NT2/D1 (cell line): ENCODE measurements at regions not wholly inside any gene's neighbourhood (a gene's known extent, or its start where the extent isn't known, plus 50 kb on each side); places are given as distances from the start of the nearest gene placed in this dataset.

ENCODE experiments used
- DNase-seq: peaks from one replicate; pipeline ENCODE4 v3.0.0-alpha.2; 2011; ENCODE audit warnings: low read depth, low spot score
- H3K27me3 ChIP-seq: 2 replicates; pipeline ENCODE4 v1.6.0; 2011; ENCODE audit warnings: mild to moderate bottlenecking; ENCODE audit not compliant: insufficient read length, insufficient read depth
- H3K36me3 ChIP-seq: 2 replicates; pipeline ENCODE4 v1.6.1; 2011; ENCODE audit warnings: mild to moderate bottlenecking, low read length, mixed read lengths; ENCODE audit not compliant: insufficient read depth, insufficient read length
- H3K4me1 ChIP-seq: 2 replicates; pipeline ENCODE4 v1.5.1; 2011; ENCODE audit not compliant: insufficient read depth, insufficient read length
- H3K4me3 ChIP-seq: 2 replicates; pipeline ENCODE4 v1.5.1; 2011; ENCODE audit warnings: low read depth; ENCODE audit not compliant: insufficient read length
- H3K9ac ChIP-seq: 2 replicates; pipeline ENCODE4 v1.6.0; 2011; ENCODE audit warnings: low read depth; ENCODE audit not compliant: insufficient read length
- H3K9me3 ChIP-seq: 2 replicates; pipeline ENCODE4 v1.5.1; 2011; ENCODE audit warnings: mild to moderate bottlenecking, low read length; ENCODE audit not compliant: insufficient read depth
- SUZ12 ChIP-seq: IDR thresholded peaks from 2 replicates; pipeline ENCODE4 v1.6.1; 2011; ENCODE audit not compliant: insufficient read length, insufficient read depth; ENCODE audit errors: extremely low read depth
- YY1 ChIP-seq: IDR thresholded peaks from 2 replicates; pipeline ENCODE4 v1.6.1; 2011; ENCODE audit not compliant: insufficient read length, insufficient read depth
- ZNF274 ChIP-seq: IDR thresholded peaks from 2 replicates; pipeline ENCODE4 v1.6.1; 2011; ENCODE audit warnings: mild to moderate bottlenecking, low read depth, low read length

- no peak for DNase-seq
- Histone ChIP-seq H3K27me3 (no peaks in the 10 kb centered on the region), H3K9me3 (no peaks in the 10 kb centered on the region), H3K4me1 (peaks cover 16% of the 10 kb centered on the region), H3K4me3 (no peak overlapping the region), H3K9ac (no peak overlapping the region), H3K36me3 (no peaks in the 10 kb centered on the region)
- TF ChIP-seq YY1 (no peak), ZNF274 (no peak), SUZ12 (no peak)
Measured at GRCh38 chr14:101195309-101195901, 291.9 kb upstream of the RTL1 start.

GRCh38 chr14:101196051-101196712 is 292.7 kb upstream of the RTL1 start:
- H3K9ac ChIP-seq, result no peak overlapping the region
- no peaks in the 10 kb centered on the region for H3K9me3 ChIP-seq
- no peak for DNase-seq
- no peak overlapping the region for H3K4me3 ChIP-seq
- no peaks in the 10 kb centered on the region for H3K36me3 ChIP-seq
- peaks cover 16% of the 10 kb centered on the region for H3K4me1 ChIP-seq
- TF ChIP-seq SUZ12 (no peak), ZNF274 (no peak), YY1 (no peak)
- no peaks in the 10 kb centered on the region for H3K27me3 ChIP-seq

GRCh38 chr14:101196795-101197590 is 293.5 kb upstream of the RTL1 start:
- Histone ChIP-seq H3K4me3 (no peak overlapping the region), H3K4me1 (peaks cover 16% of the 10 kb centered on the region), H3K36me3 (no peaks in the 10 kb centered on the region), H3K9ac (no peak overlapping the region), H3K27me3 (no peaks in the 10 kb centered on the region), H3K9me3 (no peaks in the 10 kb centered on the region)
- no peak for TF ChIP-seq YY1
- no peak for TF ChIP-seq ZNF274
- no peak for TF ChIP-seq SUZ12
- DNase-seq, result no peak

DNA sequence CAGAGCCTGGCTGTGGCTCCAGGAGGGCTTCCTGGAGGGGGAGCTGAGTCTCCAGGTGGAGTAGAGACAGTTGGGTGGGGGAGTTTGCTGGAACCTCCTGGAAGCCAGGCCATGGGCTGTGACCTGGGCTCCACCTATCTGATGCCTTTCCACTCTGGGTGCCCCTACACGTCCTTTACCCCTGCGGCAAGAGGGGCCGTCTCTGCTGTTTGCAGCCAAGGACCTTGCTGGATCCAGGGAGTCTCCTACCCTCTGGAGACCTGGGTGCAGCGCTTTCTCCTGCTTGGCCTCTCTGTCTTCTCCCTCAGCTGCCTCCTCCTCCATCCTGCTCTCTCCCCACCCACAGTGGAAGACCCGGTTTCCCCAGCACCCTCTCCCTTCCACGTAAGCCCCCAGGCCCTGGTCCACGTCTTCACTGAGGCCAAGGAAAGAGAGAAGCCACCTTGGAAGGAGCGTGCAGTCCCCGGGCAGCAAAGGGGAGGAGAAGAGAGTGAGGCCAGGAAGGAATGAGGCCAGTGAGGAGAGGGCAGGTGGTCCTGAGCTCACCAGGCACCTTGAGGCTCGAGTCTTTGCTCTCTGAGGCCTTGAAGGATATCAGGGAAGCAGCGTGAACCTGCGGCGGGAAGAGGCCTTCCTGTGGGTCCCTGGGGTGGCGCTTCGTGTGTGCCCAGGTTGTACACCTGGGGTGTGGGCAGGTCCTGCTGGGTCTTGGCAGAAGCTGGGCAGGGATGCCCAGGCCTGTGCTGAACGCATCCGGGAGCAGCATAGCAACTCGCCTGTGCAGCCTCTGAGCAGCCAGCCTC is 294.3 kb upstream of the RTL1 start:
- Histone ChIP-seq H3K9me3 (no peaks in the 10 kb centered on the region), H3K9ac (no peak overlapping the region), H3K27me3 (no peaks in the 10 kb centered on the region), H3K36me3 (no peaks in the 10 kb centered on the region), H3K4me3 (no peak overlapping the region), H3K4me1 (peaks cover 16% of the 10 kb centered on the region)
- DNase-seq, result no peak
- TF ChIP-seq YY1 (no peak), SUZ12 (no peak), ZNF274 (no peak)

DNA sequence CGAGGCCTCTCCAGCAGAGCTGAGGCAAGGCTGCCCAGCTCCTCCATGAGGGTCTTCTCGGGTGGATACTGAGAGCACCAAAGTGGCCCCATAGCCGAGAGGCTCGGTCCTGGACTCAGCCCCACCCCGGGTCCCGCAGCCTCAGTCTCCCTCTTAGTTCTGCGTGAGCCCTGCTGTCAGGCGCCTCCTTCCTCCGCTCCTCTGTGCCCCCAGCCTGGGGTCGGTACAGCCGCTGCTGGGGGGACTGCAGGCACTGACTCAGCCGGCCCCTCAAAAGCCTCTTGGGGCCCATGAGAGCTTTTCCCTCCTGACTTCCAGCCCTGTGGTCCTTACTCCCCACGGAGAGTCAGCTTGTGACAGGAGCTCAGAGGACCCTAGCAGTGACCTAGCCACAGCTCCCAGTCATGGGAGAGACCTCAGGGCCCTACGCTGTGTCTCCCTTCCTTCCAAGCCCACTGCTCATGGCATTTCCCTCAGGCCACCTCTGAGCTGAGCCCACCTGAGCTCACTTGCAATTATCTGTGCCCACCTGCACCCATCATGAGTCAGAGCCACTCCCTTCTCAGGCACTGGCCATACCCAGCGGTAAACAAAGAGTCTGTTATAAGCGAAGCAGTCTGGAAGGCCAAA is 295.0 kb upstream of the RTL1 start:
- DNase-seq, result no peak
- no peaks in the 10 kb centered on the region for H3K9me3 ChIP-seq
- no peaks in the 10 kb centered on the region for H3K27me3 ChIP-seq
- no peak for TF ChIP-seq YY1
- TF ChIP-seq ZNF274, result no peak
- no peak for TF ChIP-seq SUZ12
- H3K4me3 ChIP-seq, result no peak overlapping the region
- peaks cover 14% of the 10 kb centered on the region for H3K4me1 ChIP-seq
- no peak overlapping the region for H3K9ac ChIP-seq
- no peaks in the 10 kb centered on the region for H3K36me3 ChIP-seq

DNA sequence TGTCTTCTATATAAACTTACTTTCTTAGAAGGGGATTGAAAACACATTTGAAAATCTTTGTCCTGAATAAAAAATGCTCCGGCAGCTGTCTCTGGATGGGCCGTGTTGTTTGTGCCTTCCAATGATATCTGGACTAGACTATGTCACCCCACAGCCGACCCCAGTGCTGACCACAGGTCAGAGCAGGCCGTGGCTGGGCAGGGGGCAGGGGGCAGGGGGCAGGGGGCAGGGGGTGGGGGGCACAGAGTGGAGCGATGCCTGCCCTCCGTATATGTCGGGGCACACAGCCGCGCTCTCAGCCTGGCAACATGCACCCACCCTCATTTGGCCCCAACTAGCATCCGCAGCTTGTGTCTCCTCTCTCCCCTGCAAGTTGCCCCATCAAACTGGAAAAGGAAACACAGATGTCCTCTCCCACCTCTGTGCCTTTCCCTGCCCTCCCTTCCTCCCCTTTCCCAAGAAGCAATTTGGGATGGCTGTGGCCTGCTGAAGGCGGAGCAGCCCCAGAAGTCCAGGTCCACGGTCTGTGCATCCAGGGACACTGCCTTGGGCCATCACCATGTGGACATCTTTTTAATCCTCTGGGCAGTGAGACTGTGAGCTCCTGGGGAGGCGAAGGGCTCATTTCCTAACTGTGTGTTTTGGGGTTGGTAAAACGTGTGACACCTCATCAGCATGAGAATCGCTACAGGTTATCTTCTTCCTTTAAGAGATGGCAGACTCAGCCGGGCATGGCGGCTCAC is 295.7 kb upstream of the RTL1 start:
- TF ChIP-seq YY1 (no peak), SUZ12 (no peak), ZNF274 (no peak)
- Histone ChIP-seq H3K9ac (no peak overlapping the region), H3K4me1 (peaks cover 7% of the 10 kb centered on the region), H3K27me3 (no peaks in the 10 kb centered on the region), H3K4me3 (no peak overlapping the region), H3K9me3 (no peaks in the 10 kb centered on the region), H3K36me3 (no peaks in the 10 kb centered on the region)
- DNase-seq, result no peak
